ENCODE measurements at regions not wholly inside any gene's neighbourhood (a gene's known extent, or its start where the extent isn't known, plus 50 kb on each side); places are given as distances from the start of the nearest gene placed in this dataset.

DNA sequence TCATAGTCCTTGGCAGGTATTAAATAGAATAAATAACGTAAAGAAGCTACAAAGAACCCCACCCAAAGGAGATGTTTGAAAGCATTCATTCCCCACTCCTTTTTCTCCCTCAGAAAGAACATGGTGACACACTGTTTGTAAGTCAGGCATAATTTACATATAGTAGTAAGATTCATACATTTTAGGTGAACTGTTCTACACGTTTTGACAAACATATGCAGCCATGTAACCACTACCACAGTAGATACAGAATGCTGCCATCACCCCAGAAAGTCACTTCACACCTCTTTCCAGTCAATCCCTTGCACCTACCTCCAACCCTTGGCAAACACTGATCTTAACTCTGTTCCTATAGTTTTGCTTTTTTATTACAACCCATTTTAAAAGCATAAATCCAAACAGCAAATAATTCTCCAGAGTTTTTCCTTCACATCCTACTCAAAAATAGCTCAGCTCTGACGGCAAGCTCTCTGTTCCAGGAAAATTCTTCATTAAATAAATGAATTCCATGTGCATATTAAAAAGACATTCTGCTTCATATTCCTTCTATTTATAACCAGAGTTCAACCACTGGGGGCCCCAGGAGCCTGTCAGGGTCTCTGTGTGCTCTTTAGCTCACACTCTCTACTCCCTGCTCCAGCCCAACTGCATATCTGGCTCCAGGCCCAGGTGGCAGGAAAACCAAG lies 258.8 kb downstream of the PLPP3 start:
- in situ Hi-C loops (cut with MboI; ENCODE audit: low sequenced_read_pairs): no loop called here

GRCh38 chr1:56317722-56318121 lies 261.6 kb downstream of the PLPP3 start:
- in situ Hi-C loops (cut with MboI; ENCODE audit: low sequenced_read_pairs): no loop called here

DNA sequence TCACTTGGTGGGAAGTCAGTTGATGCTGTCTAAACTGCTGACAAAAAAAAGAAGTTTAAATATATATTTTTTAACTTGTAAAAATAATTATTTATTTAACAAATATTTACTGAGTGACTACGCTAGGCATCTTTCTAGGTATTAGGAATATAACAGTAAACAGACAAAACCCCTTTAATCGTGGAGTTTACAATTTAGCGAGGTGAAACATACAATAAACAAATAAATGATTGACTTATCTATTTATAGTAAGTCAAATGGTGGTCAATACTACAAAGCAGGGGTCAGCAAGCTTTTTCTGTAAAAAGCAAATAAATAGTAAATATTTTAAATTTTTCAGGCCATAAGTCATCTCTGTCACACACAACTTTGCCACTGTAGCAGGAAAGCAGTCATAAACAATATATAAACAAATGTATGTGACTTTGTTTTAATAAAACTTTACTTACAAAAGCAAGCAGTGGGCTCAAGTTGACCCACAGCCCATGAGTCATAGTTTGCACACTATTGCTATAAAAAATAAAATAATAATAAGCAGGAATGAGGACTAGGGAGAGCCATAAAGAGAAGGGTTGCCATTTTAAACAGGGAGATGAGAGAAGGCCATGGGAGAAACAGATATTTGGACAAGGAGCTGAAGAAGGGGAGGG lies 263.9 kb downstream of the PLPP3 start:
- in situ Hi-C loops (cut with MboI; ENCODE audit: low sequenced_read_pairs): no loop called here

- in situ Hi-C loops (cut with MboI; ENCODE audit: low sequenced_read_pairs): no loop called here
Observed at GRCh38 chr1:56313560-56313959, 265.8 kb downstream of the PLPP3 start.

GRCh38 chr1:56311766-56312165 lies 267.6 kb downstream of the PLPP3 start:
- in situ Hi-C loops (cut with MboI; ENCODE audit: low sequenced_read_pairs): no loop called here

DNA sequence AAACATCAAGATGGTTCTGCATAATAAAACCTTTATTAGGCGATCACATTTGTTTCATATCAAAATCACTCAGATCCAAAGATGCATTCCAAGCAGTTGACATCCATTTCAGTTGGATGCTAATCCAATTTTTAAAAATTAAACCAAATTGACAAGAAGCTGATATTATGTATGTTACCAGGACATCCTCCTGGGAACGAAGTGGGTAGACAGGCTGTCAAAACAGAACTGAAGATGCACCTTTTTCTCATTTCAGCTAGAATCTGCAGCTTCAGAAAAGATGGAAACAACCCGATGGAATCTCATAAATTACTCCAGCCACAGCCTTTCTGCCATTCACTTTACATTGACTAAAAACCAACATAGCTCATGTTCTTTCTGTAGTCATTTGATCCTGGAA lies 268.4 kb downstream of the PLPP3 start:
- in situ Hi-C loops (cut with MboI; ENCODE audit: low sequenced_read_pairs): no loop called here

DNA sequence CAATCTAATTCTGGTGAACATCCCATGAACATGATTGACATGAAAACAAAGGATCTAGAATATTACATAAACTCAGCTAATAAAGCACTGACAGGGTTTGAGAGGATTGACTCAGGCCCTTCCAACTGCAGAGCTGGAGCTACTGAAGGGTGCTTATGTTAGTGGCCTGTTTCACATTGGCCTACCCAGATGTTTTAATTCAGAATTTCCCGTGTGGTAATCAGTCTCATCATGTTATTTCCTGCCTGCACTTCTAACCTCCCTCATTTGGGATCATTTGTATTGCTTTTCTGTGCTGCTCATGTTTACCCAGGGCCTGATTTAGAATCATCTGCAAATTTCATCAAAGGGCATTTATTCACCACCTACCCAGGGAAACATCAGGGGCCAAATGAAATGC lies 270.3 kb downstream of the PLPP3 start:
- in situ Hi-C loops (cut with MboI; ENCODE audit: low sequenced_read_pairs): no loop called here

GRCh38 chr1:56304975-56305374 lies 274.4 kb downstream of the PLPP3 start:
- in situ Hi-C loops (cut with MboI; ENCODE audit: low sequenced_read_pairs): no loop called here

DNA sequence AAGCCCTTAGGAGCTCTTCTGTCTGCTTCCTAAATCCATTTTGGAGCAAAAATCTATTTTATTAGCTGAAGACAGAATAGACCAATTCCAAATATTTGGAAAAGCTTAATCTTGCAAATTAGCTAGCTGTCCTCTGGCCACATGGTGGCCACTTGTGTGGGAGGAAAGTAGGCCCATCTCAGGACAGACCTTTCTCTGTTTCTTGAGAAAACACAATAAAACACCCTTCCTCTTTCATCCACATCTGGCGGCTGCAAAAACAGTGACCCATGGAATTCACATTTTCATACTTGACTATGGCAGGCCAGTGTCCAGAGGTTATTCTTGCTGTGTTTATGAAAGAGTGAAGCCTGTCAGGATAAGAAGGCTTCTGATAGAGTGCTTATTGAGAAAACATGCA lies 275.6 kb downstream of the PLPP3 start:
- in situ Hi-C loops (cut with MboI; ENCODE audit: low sequenced_read_pairs): no loop called here

GRCh38 chr1:56302878-56303277 lies 276.5 kb downstream of the PLPP3 start:
- in situ Hi-C loops (cut with MboI; ENCODE audit: low sequenced_read_pairs): no loop called here

DNA sequence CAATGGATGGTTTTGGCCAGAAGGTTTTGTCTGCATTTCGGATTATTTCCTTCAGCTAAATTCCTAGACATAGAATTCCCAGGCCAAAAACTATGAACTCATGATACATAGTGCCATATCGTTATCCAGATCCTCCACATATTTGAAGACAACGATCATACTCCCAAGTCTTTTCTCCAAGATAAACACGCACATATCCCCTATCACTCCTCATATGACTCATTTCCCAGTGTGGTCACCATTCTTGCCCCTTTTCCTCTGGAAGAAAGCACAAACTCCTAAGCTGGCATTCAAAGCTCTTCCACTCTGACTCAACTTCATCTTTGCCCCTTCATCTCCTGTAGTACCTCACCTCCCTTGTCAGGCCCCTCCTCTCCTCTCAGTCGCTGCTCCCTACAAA lies 277.6 kb downstream of the PLPP3 start:
- in situ Hi-C loops (cut with MboI; ENCODE audit: low sequenced_read_pairs): no loop called here

DNA sequence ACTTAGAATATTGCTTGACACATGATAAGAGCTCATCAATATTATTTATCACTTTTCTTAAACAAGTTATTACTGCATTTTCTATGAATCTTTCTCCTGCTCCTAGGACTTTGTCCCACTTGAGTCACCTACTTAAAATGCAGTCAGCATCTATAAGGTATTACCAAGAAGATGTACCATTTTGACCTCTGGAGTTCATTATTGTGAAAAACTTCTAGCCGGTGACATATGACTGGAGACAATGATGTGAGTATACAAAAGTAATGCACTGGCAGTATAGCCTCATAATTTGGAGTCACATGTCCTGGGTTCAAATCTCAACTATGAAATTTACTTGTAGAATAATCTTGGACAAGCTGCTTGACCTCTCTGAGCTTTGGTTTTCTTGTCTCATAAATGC lies 278.5 kb downstream of the PLPP3 start:
- in situ Hi-C loops (cut with MboI; ENCODE audit: low sequenced_read_pairs): no loop called here

DNA sequence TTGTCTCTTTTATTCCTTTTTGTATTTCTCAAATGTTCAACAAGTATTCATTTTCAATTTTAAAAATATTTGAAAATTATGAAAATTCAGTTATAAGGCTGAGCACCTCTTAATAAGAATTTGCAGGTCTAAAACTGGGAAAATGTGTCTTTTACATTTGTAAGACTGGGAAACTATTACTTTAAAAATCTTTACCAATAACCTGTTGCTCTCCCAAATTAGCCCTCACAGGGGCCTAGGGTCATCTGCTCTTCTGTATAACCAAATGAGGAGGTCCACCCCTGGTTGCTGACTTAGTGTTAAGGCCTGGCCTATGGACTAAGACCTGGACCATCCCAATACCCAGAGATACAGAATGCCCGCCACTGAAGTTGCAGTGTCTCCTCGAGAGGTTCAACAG lies 280.5 kb downstream of the PLPP3 start:
- in situ Hi-C loops (cut with MboI; ENCODE audit: low sequenced_read_pairs): no loop called here

- in situ Hi-C loops (cut with MboI; ENCODE audit: low sequenced_read_pairs): no loop called here
Observed at GRCh38 chr1:56297904-56298303, 281.5 kb downstream of the PLPP3 start.

DNA sequence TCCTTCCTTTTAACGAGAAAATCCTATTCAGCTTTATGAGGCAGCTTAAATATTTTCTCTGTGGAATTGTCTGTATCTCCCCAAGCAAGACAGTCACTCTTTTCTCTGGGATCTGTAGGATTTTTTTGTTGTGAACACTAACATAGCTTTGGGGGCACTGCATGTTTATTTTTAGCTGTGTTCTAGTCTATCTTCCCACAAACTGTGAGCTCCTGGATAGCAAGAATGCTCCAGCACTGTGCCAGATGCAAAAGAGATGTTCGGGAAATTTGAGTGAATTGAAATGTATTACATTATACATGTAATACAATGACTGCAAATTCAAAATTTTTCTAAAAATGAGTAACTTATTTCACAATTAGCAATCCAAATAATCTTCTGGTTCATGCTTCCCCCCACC lies 282.2 kb downstream of the PLPP3 start:
- in situ Hi-C loops (cut with MboI; ENCODE audit: low sequenced_read_pairs): no loop called here

- in situ Hi-C loops (cut with MboI; ENCODE audit: low sequenced_read_pairs): no loop called here
Observed at GRCh38 chr1:56295949-56296929, 283.1 kb downstream of the PLPP3 start.

DNA sequence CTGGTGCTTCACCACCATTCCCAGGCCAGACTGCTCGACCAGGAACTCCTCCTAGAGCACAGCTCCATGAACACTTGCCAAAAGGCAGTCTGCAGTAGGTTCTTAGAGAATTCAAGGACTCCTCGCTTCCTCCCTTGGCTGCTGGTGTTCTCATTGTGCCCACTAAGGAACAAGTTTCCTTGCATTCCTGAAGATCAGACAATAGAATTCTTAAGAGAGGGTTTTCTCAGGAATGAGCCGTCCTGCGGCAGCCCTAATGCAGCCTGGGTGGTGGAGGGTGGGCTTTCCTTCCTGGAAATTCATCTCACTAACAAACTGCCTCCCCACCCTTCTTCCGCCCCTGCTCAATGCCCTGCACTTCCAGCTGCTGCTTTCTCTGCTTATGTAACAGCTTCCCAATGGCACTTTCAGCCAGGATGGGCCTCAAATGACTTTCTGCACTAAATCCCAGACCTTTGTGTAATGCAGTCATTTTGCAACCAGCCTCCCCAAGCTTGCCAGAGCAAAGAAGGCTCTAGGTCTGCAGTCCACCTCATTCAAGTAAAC lies 287.9 kb downstream of the PLPP3 start:
- in situ Hi-C loops (cut with MboI; ENCODE audit: low sequenced_read_pairs): no loop called here

DNA sequence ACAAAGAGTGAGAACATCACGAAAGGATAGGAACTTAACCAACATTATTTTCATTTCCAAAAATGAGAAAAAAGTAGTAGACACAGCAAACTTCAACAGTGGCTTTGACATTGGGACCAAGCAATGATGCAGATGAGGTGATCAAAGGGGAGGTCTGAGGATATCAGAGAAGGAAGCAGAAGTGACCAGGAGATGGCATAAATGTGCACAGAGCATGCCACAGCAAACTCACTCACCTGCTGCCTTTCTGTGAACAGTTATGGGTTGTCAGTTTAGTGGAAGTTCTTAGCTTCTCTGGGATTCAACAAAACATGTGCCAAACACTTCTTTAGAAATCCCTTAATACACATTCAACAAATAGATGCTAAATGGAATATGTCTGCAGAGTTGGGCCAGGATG lies 290.1 kb downstream of the PLPP3 start:
- in situ Hi-C loops (cut with MboI; ENCODE audit: low sequenced_read_pairs): no loop called here

DNA sequence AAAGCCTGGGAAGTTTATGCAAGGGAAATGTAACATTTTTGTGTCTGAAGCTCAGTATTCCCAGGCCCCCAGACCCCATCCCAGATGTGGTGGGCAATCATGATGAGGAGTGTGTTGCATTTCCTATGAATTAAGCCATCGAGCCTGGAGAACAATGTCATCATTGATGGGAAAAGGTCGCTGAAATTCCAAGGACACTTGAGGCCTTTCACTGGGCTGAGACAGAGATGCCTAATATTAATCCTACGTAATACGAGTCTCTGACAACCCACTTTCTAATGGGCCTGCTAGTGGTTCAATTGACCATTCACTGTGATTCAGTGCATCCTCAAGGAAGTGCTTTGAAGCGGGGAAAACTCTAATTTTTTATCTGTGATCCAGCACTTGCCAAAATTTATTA lies 291.6 kb downstream of the PLPP3 start:
- in situ Hi-C loops (cut with MboI; ENCODE audit: low sequenced_read_pairs): no loop called here

DNA sequence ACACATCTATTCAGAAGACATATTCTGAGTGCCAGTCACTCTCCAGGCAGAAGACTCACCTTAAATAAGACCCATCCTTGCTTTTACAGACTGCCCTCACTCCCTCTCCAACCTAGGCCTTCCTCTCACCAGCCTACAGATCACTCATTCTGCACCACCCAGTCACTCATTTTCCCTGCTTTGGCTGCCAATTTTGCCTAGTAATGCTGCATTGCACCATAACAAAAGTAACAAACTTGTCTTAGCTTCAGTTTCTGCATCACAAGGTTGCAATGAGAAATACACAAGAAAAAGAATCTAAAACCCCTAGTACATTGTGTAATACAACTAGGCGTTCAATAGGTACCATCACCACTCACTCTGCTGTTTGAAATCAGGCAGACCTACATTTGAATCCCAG lies 292.4 kb downstream of the PLPP3 start:
- in situ Hi-C loops (cut with MboI; ENCODE audit: low sequenced_read_pairs): no loop called here

DNA sequence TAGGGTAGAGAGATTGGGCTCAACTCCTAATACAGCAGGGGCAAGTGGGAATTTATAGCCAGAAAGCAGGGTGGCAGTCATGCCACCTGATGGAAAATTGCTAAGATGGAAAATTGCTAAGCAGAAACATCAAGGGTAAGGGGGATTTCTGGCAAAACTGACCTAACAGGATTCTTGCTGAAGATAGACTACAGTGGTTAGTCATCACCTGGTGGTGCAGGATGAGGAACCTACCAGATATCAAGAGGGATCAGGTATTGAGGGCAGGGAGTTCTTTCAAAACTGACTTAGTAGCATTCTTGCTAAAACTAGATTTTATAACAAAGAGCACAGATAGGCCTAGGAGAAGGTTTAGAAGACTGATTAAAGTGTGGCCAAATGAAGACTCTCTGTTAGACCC lies 292.9 kb downstream of the PLPP3 start:
- in situ Hi-C loops (cut with MboI; ENCODE audit: low sequenced_read_pairs): no loop called here
